ES-I3 (cell line): ENCODE measurements at regions not wholly inside any gene's neighbourhood (a gene's known extent, or its start where the extent isn't known, plus 50 kb on each side); places are given as distances from the start of the nearest gene placed in this dataset.

Experiments used
- H3K36me3 ChIP-seq: 2 replicates; pipeline ENCODE4 v1.6.1; 2013; ENCODE audit warnings: mild to moderate bottlenecking, low read length, control low read depth, moderate library complexity; ENCODE audit not compliant: insufficient read depth
- H3K4me1 ChIP-seq: 2 replicates; pipeline ENCODE4 v1.6.1; 2013; ENCODE audit warnings: mild to moderate bottlenecking, control low read depth, low read length; ENCODE audit not compliant: insufficient read depth
- H3K9ac ChIP-seq: 2 replicates; pipeline ENCODE4 v1.6.1; 2013; ENCODE audit warnings: low read depth, mild to moderate bottlenecking, low read length, moderate library complexity
- H3K9me3 ChIP-seq: 2 replicates; pipeline ENCODE4 v1.6.1; 2013; ENCODE audit warnings: mild to moderate bottlenecking, low read length, moderate library complexity; ENCODE audit not compliant: control insufficient read depth, insufficient read depth

DNA sequence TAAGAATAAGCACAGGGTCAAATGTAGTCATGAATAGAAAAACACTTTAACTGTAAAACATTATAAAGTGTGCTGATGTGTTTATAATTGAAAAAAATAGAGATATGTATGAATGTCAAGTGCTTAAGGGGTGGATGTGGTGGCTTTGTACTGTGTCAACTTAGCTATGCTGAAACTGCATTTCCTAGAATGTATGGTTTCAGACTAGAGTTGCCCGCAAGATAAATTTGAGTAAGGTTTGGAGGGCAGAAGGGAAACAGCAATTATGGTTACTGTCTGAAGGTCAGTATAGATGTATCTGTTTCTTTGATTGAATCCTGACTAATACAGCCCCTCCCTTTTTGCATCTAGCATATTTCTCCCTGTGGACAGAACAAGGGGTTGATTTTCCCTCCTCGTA lies 288.1 kb upstream of the MOCS1 start:
- Histone ChIP-seq H3K9me3 (no peaks in the 10 kb centered on the region), H3K9ac (no peak overlapping the region), H3K36me3 (no peaks in the 10 kb centered on the region), H3K4me1 (no peaks in the 10 kb centered on the region)

DNA sequence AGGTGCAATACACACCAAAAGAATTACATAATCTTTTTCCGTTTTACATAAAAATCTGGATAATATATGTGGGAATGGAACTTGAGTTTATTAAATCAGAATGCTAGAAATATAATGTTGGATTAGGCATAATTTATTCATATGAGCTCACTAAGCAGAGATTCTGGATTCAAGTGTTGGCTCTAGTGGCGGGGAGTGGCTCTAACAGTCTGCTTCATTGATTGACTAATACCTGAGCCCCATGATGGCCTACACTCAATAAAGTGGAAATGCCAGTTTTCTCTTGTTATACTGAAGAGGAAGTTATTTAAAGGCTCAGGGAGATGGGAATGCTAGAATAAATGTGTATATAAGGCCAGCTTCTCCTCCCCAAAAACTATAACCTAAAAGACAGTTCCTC lies 285.5 kb upstream of the MOCS1 start:
- Histone ChIP-seq H3K9ac (no peak overlapping the region), H3K4me1 (no peaks in the 10 kb centered on the region), H3K9me3 (no peaks in the 10 kb centered on the region), H3K36me3 (no peaks in the 10 kb centered on the region)

DNA sequence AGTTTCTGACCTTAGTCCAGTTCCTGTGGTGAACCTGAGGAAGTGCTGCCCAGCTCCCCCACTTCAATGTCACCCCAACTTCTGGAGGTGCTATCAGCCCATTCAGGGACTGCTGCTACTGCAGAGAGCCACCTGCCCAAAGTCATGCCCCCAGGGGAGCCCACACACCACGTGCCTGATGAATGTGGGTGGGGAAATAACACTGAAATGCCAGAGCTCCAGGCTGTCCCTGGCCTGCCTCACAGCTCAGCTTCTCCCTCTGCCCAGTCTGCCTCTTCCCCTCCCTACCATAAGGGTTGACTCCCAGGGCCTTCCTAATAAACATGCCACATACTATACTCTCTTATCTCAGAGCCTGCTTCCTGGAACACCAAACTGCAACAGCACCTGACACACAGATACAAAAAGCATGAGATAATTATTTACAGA lies 276.4 kb upstream of the MOCS1 start:
- no peaks in the 10 kb centered on the region for H3K4me1 ChIP-seq
- H3K9me3 ChIP-seq, result no peaks in the 10 kb centered on the region
- no peaks in the 10 kb centered on the region for H3K36me3 ChIP-seq
- no peak overlapping the region for H3K9ac ChIP-seq

DNA sequence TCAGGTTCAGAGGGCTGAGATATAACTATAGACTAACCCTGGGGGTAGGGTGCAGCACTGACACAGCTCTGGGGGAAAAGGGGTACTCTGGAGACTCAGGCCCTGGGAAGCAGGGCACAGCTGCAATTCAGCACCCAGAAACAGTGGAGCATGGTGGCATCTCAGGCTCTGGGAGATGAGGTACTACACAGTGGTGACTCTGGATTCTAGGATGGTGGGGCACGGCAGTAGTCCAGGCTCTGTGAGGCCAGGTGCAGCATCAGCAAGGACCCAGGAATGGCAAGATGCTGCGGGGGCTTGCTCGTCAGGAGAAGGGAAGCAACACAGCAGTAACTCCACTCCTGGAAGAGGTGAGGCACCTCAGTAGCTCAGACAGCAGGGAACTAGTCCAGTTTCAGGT lies 271.5 kb upstream of the MOCS1 start:
- H3K36me3 ChIP-seq, result no peaks in the 10 kb centered on the region

DNA sequence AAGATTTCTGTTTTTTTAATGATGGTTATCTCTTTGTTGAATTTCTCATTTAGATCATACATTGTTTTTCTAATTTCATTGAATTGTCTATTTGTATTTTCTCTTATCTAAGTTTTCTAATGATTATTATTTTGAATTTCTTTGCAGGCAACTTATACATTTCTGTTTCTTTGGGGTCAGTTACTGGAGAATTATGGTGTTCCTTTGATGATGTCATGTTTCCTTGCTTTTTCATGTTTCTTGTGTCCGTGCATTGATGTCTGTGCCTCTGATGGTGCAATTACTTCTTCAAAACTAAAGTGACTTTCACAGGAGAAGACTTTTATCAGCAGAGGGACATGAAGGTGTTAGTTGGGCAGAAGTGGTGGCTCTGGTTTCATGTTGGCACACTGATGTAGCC lies 270.7 kb upstream of the MOCS1 start:
- no peaks in the 10 kb centered on the region; the same call in 1 of the 2 replicates for H3K9me3 ChIP-seq
- no peak overlapping the region for H3K9ac ChIP-seq
- no peaks in the 10 kb centered on the region for H3K4me1 ChIP-seq
- H3K36me3 ChIP-seq, result no peaks in the 10 kb centered on the region

More for the DNA sequence above, 271.5 kb upstream of the MOCS1 start:
- Histone ChIP-seq H3K9me3 (no peaks in the 10 kb centered on the region; the same call in 1 of the 2 replicates), H3K9ac (no peak overlapping the region), H3K4me1 (no peaks in the 10 kb centered on the region)

DNA sequence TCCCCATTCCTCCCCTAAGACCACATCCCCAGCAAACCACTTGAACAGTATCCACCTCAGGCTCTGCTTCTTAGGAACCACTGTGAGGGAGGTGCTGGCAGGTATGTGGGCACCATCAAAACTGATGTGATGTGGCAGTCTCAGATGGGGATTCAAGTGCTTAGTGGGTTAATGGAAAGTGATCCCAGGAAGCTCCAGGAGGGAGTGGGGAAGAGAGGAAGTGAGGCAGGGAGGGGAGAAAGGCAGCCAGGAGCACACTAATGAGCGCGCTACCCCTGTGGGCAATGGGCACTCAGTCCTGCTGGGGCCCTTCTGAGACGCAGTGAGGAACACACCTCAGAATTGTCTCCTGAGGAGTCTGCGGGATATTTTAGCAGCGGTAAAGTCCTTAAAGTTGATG lies 263.1 kb upstream of the MOCS1 start:
- H3K9ac ChIP-seq, result no peak overlapping the region
- H3K9me3 ChIP-seq, result no peaks in the 10 kb centered on the region
- no peaks in the 10 kb centered on the region for H3K36me3 ChIP-seq
- no peaks in the 10 kb centered on the region for H3K4me1 ChIP-seq

DNA sequence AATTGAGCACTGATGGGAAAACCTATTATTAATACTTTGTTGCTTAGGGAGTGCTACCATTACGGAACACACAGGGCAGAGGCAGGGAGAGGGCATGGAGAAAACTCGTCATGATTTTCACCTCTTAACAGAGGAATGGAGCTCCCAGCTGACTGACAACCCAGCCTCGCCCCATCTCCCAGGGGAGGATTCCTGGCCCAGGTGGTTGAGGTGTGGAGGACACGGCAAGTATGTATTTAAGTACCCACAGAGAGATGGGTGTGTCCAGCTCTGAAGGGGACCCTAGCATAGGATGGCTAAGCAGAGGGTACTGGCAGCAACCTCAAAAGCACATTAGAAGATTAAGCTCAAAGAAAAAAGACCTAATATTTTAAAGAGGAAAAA lies 261.9 kb upstream of the MOCS1 start:
- H3K36me3 ChIP-seq, result no peaks in the 10 kb centered on the region
- no peaks in the 10 kb centered on the region for H3K9me3 ChIP-seq
- no peak overlapping the region for H3K9ac ChIP-seq
- no peaks in the 10 kb centered on the region for H3K4me1 ChIP-seq

DNA sequence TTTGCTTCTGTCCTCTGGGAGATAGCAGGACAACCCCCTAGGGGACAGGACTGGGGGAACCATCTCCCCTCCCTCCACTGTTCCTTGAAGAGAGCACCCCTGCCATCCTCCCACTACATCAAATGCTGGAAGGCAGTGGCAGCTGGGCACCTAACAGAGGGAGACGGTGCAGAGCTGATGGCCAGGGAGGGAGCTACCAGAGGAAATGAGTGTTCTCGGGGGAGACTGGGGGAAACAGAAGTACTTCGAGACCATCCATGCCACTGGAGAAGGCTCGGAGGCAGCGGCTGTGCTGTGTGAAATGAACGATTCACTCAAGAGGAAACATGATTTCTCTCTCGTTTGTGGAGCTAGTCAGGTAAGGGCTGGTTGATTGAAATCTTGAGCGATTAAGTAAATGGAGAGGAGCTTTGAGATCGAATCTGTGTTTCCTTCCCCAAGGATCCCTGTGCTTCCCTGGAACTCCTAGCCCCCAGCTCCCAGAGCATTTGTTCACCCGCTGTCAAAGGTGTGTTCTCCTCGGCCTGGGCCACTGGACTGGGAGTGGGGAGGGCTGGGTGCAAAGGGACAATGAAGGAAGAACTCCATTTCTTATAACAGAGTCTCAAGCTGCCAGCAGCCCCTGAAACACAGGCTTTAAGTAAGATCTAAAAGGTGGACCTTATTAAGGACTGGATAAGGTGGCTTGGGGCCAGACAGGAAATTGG lies 261.3 kb upstream of the MOCS1 start:
- Histone ChIP-seq H3K9me3 (no peaks in the 10 kb centered on the region), H3K4me1 (no peaks in the 10 kb centered on the region), H3K36me3 (no peaks in the 10 kb centered on the region), H3K9ac (no peak overlapping the region)

DNA sequence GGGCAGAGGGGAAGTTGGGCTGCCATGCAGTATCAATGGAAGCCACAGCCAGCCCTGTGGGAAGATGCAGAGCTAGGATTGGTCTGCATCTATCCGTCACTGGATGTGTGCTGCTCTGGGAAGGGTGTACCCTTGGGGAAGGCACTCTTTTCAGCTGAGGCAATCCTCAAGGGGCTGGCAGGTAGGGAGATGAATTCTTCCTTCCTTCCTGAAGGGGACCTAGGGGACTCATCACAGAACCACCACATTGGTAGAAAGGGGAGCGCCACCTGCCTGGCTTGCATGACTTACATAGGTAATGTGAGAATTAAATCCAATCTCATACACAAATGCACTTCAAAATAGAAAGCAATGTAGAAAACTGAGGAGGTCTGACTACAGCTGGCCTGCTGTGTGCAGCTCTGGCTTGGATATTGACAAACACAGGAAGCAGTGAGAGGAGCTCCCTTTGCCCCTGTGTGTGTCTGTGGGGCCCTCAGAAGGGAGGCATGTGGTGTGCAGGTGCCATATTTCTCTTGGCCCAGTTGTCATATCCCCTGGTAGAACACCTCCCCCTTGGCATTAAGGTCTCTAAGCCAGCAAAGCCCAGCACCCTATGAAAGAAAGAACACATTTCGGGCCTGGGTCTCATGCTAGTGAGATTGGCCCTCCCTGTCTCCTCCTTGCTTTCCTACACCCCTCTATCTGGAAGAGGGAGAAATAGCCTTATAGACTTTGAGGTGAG lies 260.3 kb upstream of the MOCS1 start:
- Histone ChIP-seq H3K9me3 (no peaks in the 10 kb centered on the region), H3K36me3 (no peaks in the 10 kb centered on the region), H3K9ac (no peak overlapping the region), H3K4me1 (no peaks in the 10 kb centered on the region)

DNA sequence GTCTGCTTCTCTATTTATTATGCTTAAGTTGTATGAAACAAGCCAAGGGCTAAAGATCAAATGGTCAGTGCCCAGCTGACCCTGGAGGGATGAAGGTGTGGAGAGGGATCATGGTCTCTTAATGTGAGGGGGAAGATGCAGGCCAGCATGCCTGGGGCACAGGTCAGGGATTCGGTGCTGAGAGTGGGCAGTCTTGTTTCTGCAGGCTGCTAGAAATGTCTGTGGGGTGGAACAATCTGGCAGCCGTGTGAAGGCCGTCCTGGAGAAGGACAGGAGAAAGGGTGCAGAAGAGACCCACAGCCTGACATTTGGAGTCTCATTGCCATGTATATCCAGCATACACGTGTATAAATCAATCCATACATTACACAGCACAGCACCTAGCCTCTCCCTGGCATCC lies 258.3 kb upstream of the MOCS1 start:
- Histone ChIP-seq H3K36me3 (no peaks in the 10 kb centered on the region), H3K9ac (no peak overlapping the region), H3K9me3 (no peaks in the 10 kb centered on the region), H3K4me1 (no peaks in the 10 kb centered on the region)

DNA sequence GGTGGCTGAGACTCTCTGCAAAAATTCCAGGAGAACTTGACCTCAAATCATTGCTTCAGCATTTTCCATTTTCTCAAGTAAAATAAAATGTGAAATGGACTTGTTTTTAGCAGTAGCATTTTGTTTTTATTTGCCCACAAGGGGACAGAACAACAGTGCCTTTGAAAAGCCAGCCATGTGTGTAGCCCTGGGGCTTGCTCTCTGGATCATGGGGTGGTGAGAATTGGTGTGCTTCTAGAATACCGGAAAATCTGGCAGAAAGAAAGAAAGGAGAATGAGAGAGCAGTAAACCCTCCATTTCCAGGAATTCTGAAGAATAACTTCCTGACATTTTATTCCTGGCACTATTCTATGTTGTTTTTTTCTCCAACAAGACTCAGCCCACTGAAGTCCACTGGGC lies 254.7 kb upstream of the MOCS1 start:
- Histone ChIP-seq H3K9ac (no peak overlapping the region), H3K4me1 (no peaks in the 10 kb centered on the region), H3K9me3 (0 out of 2 replicates have a peak, but pooled peaks cover 2% of the 10 kb centered on the region), H3K36me3 (no peaks in the 10 kb centered on the region)

DNA sequence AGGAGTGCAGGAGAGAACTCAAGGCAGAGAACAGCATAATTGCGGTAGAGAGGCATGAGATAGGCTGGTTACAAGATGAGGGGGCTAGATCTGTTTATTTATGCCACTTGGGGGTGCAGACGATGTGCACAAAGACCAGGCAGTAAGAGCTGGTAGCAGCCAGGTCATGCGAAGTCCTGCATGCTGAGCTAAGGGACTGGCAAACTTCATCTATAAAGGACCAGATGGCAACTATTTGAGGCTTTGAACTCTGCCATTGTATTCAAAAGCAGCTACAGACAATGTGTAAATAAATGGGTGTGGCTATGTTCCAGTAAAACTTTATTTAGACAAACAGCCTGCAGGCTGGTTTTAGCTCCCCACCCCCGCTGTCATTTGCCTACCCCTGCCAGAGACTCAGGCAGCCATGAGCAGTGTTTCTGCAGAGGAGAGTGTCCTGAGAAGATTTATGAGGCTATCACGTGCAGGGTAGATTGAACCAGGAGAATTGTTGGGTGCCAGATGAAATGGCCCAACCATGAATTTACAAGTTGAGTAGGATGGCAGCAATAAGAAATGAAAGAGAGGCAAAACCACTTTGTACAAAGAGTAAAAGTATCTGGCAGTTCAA lies 253.4 kb upstream of the MOCS1 start:
- H3K9me3 ChIP-seq, result 0 out of 2 replicates have a peak, but pooled peaks cover 2% of the 10 kb centered on the region
- no peaks in the 10 kb centered on the region for H3K36me3 ChIP-seq
- H3K4me1 ChIP-seq, result no peaks in the 10 kb centered on the region
- H3K9ac ChIP-seq, result no peak overlapping the region

DNA sequence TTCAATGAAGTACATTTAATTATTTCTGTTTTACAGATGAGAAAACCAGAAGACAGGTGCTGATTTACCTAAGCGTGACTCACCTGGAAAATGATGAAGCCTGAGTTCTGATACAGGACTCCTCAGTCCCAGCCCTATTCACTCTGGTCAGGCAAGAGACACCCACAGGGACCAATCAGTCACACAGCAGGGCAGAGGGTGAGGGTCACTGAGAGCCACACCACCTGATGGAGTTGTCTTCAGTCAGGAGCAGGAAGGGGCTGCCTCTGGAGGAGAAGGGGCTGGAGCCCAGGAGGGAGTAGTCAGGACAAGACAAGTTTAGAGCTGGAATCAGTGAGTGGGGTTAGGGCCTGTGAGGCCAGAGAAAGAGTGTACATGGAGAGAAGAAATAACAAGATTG lies 251.2 kb upstream of the MOCS1 start:
- no peaks in the 10 kb centered on the region for H3K36me3 ChIP-seq
- H3K9ac ChIP-seq, result no peak overlapping the region
- 0 out of 2 replicates have a peak, but pooled peaks cover 2% of the 10 kb centered on the region for H3K9me3 ChIP-seq
- H3K4me1 ChIP-seq, result no peaks in the 10 kb centered on the region

DNA sequence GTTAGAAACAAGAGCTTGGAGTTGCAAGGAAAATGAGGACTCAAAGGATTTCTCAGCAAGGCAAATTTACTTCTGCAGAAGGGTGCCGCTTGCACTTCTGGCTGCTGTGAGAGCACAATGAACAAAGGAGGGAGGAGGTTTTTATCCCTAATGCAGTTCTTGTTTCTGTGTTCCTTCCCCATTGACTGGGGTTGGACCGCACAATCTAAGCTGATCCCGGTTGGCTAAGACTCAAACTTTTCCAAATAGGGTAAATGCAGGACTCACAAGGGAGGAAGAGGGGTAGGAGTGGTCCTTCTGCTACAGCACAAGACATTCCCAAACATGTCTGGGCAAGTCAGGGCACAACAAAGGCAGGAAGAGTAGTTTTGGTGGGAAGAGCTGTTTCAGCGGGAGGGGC lies 249.6 kb upstream of the MOCS1 start:
- no peaks in the 10 kb centered on the region for H3K36me3 ChIP-seq
- no peak overlapping the region for H3K9ac ChIP-seq
- H3K4me1 ChIP-seq, result no peaks in the 10 kb centered on the region
- 0 out of 2 replicates have a peak, but pooled peaks cover 2% of the 10 kb centered on the region for H3K9me3 ChIP-seq

DNA sequence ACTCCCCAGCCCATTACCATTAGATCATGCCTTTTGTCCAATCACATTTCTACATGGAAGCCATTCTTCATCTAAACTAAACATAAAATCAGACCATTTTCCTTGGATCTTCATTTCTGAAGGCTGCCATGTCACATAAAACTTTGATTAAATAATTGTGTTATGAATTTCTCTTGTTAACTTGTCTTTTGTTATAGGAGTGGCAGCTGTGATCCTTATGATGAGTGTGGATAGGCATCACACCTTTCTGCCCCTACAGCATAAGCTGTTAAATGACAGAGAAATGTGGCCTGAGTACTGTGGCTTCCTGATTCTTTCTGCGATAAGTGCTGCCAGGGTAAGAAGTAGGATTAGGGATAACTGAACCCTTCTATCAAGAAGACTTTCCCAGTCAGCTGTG lies 247.1 kb upstream of the MOCS1 start:
- Histone ChIP-seq H3K9me3 (0 out of 2 replicates have a peak, but pooled peaks cover 2% of the 10 kb centered on the region), H3K9ac (no peak overlapping the region), H3K4me1 (peaks cover 7% of the 10 kb centered on the region; the same call in 1 of the 2 replicates), H3K36me3 (no peaks in the 10 kb centered on the region)
